GM21786 (cell line): ENCODE measurements at regions not wholly inside any gene's neighbourhood (a gene's known extent, or its start where the extent isn't known, plus 50 kb on each side); places are given as distances from the start of the nearest gene placed in this dataset.

Experiments used
- ATAC-seq: cut with Tn5 transposase; IDR thresholded peaks from one replicate; pipeline ENCODE4 v1.9.1; 2021; ENCODE audit not compliant: unreplicated experiment

- ATAC-seq = no peak
Observed at GRCh38 chr5:62686692-62687091, 108.1 kb downstream of the LRRC70 start.

DNA sequence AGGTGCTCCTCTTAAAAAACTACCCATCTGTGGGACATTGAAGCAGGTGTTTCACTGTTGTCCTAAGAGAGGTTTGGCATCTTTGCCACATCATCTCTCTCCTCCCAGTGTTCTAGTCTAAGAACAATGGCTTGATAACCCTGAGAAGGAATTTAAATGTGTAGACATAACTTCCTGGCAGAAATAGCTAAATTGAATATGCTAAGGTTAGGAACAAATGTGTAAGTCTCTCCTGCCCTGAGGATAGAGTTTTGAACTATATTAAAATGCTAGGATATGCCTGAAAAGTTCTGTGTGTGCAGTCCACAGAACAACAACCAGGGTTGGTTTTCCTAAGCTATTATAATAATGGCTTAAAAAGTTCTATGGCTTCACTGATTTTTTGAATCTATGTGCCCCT, 106.6 kb downstream of the LRRC70 start:
- ATAC-seq = no peak

DNA sequence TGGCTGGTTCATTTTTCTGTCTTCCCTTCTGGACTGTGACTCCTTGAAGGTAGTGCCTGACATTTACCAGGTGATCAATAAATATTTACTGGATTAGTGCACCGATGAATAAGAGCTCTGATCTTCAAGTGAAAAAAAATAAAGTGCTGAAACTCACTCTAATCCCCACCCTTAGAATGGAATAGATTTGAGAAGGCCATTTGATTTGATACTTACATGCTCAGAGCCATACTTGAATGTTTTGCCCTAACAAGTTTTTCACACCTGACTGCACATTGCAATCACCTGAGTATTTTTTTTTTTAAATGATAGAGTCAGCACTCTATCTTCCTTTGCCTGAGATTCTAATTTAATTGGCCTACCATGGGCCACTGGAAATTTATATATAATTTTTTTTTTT, 105.7 kb downstream of the LRRC70 start:
- ATAC-seq = no peak

DNA sequence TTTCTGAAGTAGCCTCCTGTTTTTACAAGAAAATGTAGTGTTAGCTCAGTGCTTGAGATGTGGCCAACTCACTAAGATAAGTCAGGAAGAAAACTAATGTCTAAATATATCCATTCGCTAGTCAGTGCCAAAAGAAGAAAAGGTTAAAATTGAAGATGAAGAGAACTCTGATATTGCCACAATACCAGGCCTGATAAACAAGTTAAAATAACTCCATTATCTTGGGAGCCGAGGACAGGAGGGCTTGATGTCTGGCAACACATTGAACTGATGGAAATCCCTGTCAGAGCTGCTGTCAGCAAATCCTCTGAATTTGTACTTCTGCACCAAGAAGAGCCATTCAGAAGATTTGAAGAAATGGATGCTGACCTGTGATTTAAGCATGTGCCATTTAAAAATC, 103.4 kb downstream of the LRRC70 start:
- no peak for ATAC-seq

- no peak for ATAC-seq
Observed at GRCh38 chr5:62681117-62681850, 102.7 kb downstream of the LRRC70 start.

DNA sequence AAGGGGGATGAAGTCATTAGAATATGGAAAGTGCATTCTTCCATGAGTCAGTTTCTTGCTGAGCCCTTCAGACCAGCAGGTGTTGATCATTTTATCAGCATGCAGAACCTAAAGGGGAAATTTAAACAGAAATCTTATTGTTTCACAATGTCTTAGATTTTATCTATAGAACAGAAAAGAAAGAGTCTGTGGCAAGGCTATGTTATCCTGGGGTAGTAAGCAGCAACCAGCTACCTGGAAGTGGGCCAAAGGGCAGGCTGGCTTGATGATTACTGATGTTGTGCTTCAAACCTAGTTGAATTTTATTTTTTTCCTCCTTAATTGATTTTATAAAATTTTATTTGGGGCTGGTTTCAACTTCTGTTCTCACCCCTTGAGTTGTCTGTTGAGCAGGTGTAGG, 101.5 kb downstream of the LRRC70 start:
- no peak for ATAC-seq
